Stomach (tissue), 8 donors: ENCODE measurements at regions not wholly inside any gene's neighbourhood (a gene's known extent, or its start where the extent isn't known, plus 50 kb on each side); places are given as distances from the start of the nearest gene placed in this dataset.

Source experiments
- DNase-seq, 2 donors: peaks; one replicate each; pipeline versions ENCODE4 v3.0.0 to v3.0.0-alpha.2; 2013 to 2019
- H3K27ac ChIP-seq, 5 donors: fragments of 200-600 bp in 4 of 5; sonication (generic) in 4 of 5; one replicate each; pipeline ENCODE4 v1.5.1; 2013 to 2019; ENCODE audit warnings: mild to moderate bottlenecking in 1 of 5, moderate library complexity in 1 of 5
- H3K27me3 ChIP-seq, 3 donors: fragments of 200-600 bp; sonication (generic); one replicate each; pipeline ENCODE4 v1.5.1; 2017 to 2019; ENCODE audit warnings: mixed run types in 1 of 3
- H3K36me3 ChIP-seq, 4 donors: fragments of 200-600 bp; sonication (generic); 1 replicate in 3 of 4; 2 replicates in 1 of 4; pipeline ENCODE4 v1.5.1; 2016 to 2019
- H3K4me1 ChIP-seq, 4 donors: fragments of 200-600 bp; sonication (generic); one replicate each; pipeline ENCODE4 v1.5.1; 2016 to 2019
- H3K4me3 ChIP-seq, 4 donors: fragments of 200-600 bp; sonication (generic) in 3 of 4; one replicate each; pipeline ENCODE4 v1.5.1; 2016 to 2019; ENCODE audit warnings: mild to moderate bottlenecking in 1 of 4
- H3K9me3 ChIP-seq, 4 donors: fragments of 200-600 bp; sonication (generic); one replicate each; pipeline ENCODE4 v1.5.1; 2016 to 2019
- CTCF ChIP-seq, 7 experiments: fragments of 450-650 bp in 4 of 7; fragments of 200-600 bp in 3 of 7; sonication (generic) in 3 of 7; IDR thresholded peaks; one replicate each; pipeline ENCODE4 v1.5.1; 2016 to 2019; ENCODE audit warnings: antibody characterized with exemption in 7 of 7, control low read depth in 2 of 7, mild to moderate bottlenecking in 1 of 7
- EP300 ChIP-seq: sonication (generic); formaldehyde crosslinking; IDR thresholded peaks from one replicate; pipeline ENCODE4 v1.6.1; 2017; ENCODE audit warnings: antibody characterized with exemption
- POLR2A ChIP-seq, 4 donors: fragments of 450-650 bp; IDR thresholded peaks; one replicate each; pipeline ENCODE4 v1.6.1; 2016; ENCODE audit warnings: antibody characterized with exemption in 4 of 4, control low read depth in 2 of 4, mild to moderate bottlenecking in 1 of 4, moderate library complexity in 1 of 4
- POLR2AphosphoS5 ChIP-seq, 3 donors: sonication (generic); formaldehyde crosslinking; IDR thresholded peaks; one replicate each; pipeline ENCODE4 v1.6.1; 2016; ENCODE audit warnings: antibody characterized with exemption in 3 of 3
- WGBS, 5 donors: extraction: QIAGEN DNeasy Blood & Tissue Kit in 3 of 5; methylation state at CpG; one replicate each; pipeline versions ENCODE4 v1.1.5 to v1.1.7; 2013 to 2018; 5-methylcytosine and 5-hydroxymethylcytosine counted together
- intact Hi-C: fragments of 100-400 bp; cut with DNase I; formaldehyde crosslinking; loops from one replicate; pipeline ENCODE4 v1.15.1; 2023; ENCODE audit warnings: low total_unique reads
- donor health status: healthy with polysubstance abuse.
- donor health status: Bipolar disorder and iron deficiency.
- donor health status: healthy.

GRCh38 chr2:4973354-4973753 lies 718.8 kb upstream of the SOX11 start:
- H3K4me1 ChIP-seq, result no peaks in the 10 kb centered on the region
- no peak for TF ChIP-seq EP300
- TF ChIP-seq POLR2AphosphoS5 (IDR thresholded peaks at IDR 0.05), result no peak
- TF ChIP-seq CTCF (IDR thresholded peaks at IDR 0.05), result no peak
- no peak for TF ChIP-seq POLR2A (IDR thresholded peaks at IDR 0.05)
- no peaks in the 10 kb centered on the region for H3K36me3 ChIP-seq
- no peak overlapping the region for H3K27ac ChIP-seq
- H3K4me3 ChIP-seq, result no peak overlapping the region
- H3K27me3 ChIP-seq, result no peaks in the 10 kb centered on the region
- no peak for DNase-seq
- no peaks in the 10 kb centered on the region for H3K9me3 ChIP-seq
- intact Hi-C loops, result no loop called here

- 71 to 91% (median 83%) methylated on average over 2 of the region's 2 CpGs for WGBS, 5 donors
- TF ChIP-seq EP300 (no peak), CTCF (IDR thresholded peaks at IDR 0.05) (no peak)
- Histone ChIP-seq H3K4me1 (no peaks in the 10 kb centered on the region), H3K27me3 (no peaks in the 10 kb centered on the region), H3K9me3 (no peaks in the 10 kb centered on the region), H3K36me3 (no peaks in the 10 kb centered on the region), H3K4me3 (no peak overlapping the region), H3K27ac (no peak overlapping the region)
- intact Hi-C loops, result no loop called here
- no peak for DNase-seq
Measured at GRCh38 chr2:4973973-4974372, 718.2 kb upstream of the SOX11 start.

- H3K27ac ChIP-seq, result no peak overlapping the region
- WGBS, 5 donors, result 78 to 98% (median 82%) methylated on average over 5 to 7 of the region's 7 CpGs
- TF ChIP-seq CTCF (IDR thresholded peaks at IDR 0.05), result no peak
- TF ChIP-seq EP300, result no peak
- no peak for TF ChIP-seq POLR2A (IDR thresholded peaks at IDR 0.05)
- DNase-seq, result no peak
- intact Hi-C loops, result no loop called here
- H3K4me1 ChIP-seq, result no peaks in the 10 kb centered on the region
- no peaks in the 10 kb centered on the region for H3K36me3 ChIP-seq
- no peaks in the 10 kb centered on the region for H3K9me3 ChIP-seq
- H3K27me3 ChIP-seq, result no peaks in the 10 kb centered on the region
- H3K4me3 ChIP-seq, result no peak overlapping the region
Measured at GRCh38 chr2:4976407-4976806, 715.8 kb upstream of the SOX11 start.

GRCh38 chr2:4979111-4979510 lies 713.1 kb upstream of the SOX11 start:
- DNase-seq, result no peak
- Histone ChIP-seq H3K4me3 (no peak overlapping the region), H3K27me3 (no peaks in the 10 kb centered on the region), H3K9me3 (no peaks in the 10 kb centered on the region), H3K4me1 (no peaks in the 10 kb centered on the region), H3K27ac (no peak overlapping the region), H3K36me3 (no peaks in the 10 kb centered on the region)
- intact Hi-C loops, result no loop called here
- 69 to 75% (median 73%) methylated on average over 11 of the region's 11 CpGs for WGBS, 5 donors
- no peak for TF ChIP-seq EP300
- TF ChIP-seq CTCF (IDR thresholded peaks at IDR 0.05), result no peak
- no peak for TF ChIP-seq POLR2AphosphoS5 (IDR thresholded peaks at IDR 0.05)
- no peak for TF ChIP-seq POLR2A (IDR thresholded peaks at IDR 0.05)

GRCh38 chr2:4980995-4981394 lies 711.2 kb upstream of the SOX11 start:
- no peak for DNase-seq
- no peak overlapping the region for H3K27ac ChIP-seq
- TF ChIP-seq EP300, result no peak
- TF ChIP-seq POLR2A (IDR thresholded peaks at IDR 0.05), result no peak
- no peak for TF ChIP-seq CTCF (IDR thresholded peaks at IDR 0.05)
- no peak for TF ChIP-seq POLR2AphosphoS5 (IDR thresholded peaks at IDR 0.05)
- intact Hi-C loops, result no loop called here
- no peaks in the 10 kb centered on the region for H3K27me3 ChIP-seq
- no peaks in the 10 kb centered on the region for H3K36me3 ChIP-seq
- H3K4me1 ChIP-seq, result no peaks in the 10 kb centered on the region
- H3K9me3 ChIP-seq, result no peaks in the 10 kb centered on the region
- 54 to 83% (median 72%) methylated on average over 5 of the region's 5 CpGs for WGBS, 5 donors
- no peak overlapping the region for H3K4me3 ChIP-seq
